ENCODE measurements at regions not wholly inside any gene's neighbourhood (a gene's known extent, or its start where the extent isn't known, plus 50 kb on each side); places are given as distances from the start of the nearest gene placed in this dataset.

- Histone ChIP-seq H3K4me1 (ENCODE audit: control insufficient read depth, insufficient read depth, low read length) (no peaks in the 10 kb centered on the region), H3K4me3 (ENCODE audit: low read length) (no peak overlapping the region), H3K27me3 (ENCODE audit: control insufficient read depth, insufficient read depth, low read length) (no peaks in the 10 kb centered on the region), H3K36me3 (ENCODE audit: control insufficient read depth, insufficient read depth, low read length) (no peaks in the 10 kb centered on the region), H3K9me3 (ENCODE audit: control insufficient read depth, low read depth, low read length) (no peaks in the 10 kb centered on the region), H3K27ac (ENCODE audit: low read length) (no peak overlapping the region)
- 80% methylated on average over 2 of the region's 3 CpGs for WGBS (ENCODE audit: insufficient coverage, low lambda C conversion rate)
- DNase-seq = no peak
Measured at GRCh38 chr1:172775606-172776005, 116.7 kb downstream of the FASLG start.

- H3K36me3 ChIP-seq (ENCODE audit: control insufficient read depth, insufficient read depth, low read length) = no peaks in the 10 kb centered on the region
- 88% methylated on average over 4 of the region's 6 CpGs for WGBS (ENCODE audit: insufficient coverage, low lambda C conversion rate)
- H3K4me1 ChIP-seq (ENCODE audit: control insufficient read depth, insufficient read depth, low read length) = no peaks in the 10 kb centered on the region
- H3K9me3 ChIP-seq (ENCODE audit: control insufficient read depth, low read depth, low read length) = no peaks in the 10 kb centered on the region
- H3K27ac ChIP-seq (ENCODE audit: low read length) = no peak overlapping the region
- H3K27me3 ChIP-seq (ENCODE audit: control insufficient read depth, insufficient read depth, low read length) = no peaks in the 10 kb centered on the region
- no peak for DNase-seq
- H3K4me3 ChIP-seq (ENCODE audit: low read length) = no peak overlapping the region
Measured at GRCh38 chr1:172776071-172776470, 117.2 kb downstream of the FASLG start.

- no peaks in the 10 kb centered on the region for H3K36me3 ChIP-seq (ENCODE audit: control insufficient read depth, insufficient read depth, low read length)
- WGBS (ENCODE audit: insufficient coverage, low lambda C conversion rate) = no CpG with 5 or more reads among the region's 3 CpGs
- H3K27me3 ChIP-seq (ENCODE audit: control insufficient read depth, insufficient read depth, low read length) = no peaks in the 10 kb centered on the region
- no peaks in the 10 kb centered on the region for H3K4me1 ChIP-seq (ENCODE audit: control insufficient read depth, insufficient read depth, low read length)
- no peak overlapping the region for H3K27ac ChIP-seq (ENCODE audit: low read length)
- no peaks in the 10 kb centered on the region for H3K9me3 ChIP-seq (ENCODE audit: control insufficient read depth, low read depth, low read length)
- H3K4me3 ChIP-seq (ENCODE audit: low read length) = no peak overlapping the region
- no peak for DNase-seq
Measured at GRCh38 chr1:172777767-172778166, 118.9 kb downstream of the FASLG start.

- Histone ChIP-seq H3K27ac (ENCODE audit: low read length) (no peak overlapping the region), H3K9me3 (ENCODE audit: control insufficient read depth, low read depth, low read length) (no peaks in the 10 kb centered on the region), H3K36me3 (ENCODE audit: control insufficient read depth, insufficient read depth, low read length) (no peaks in the 10 kb centered on the region), H3K27me3 (ENCODE audit: control insufficient read depth, insufficient read depth, low read length) (no peaks in the 10 kb centered on the region), H3K4me1 (ENCODE audit: control insufficient read depth, insufficient read depth, low read length) (no peaks in the 10 kb centered on the region), H3K4me3 (ENCODE audit: low read length) (no peak overlapping the region)
- peak; percentile 34 to 69 for DNase-seq
- WGBS (ENCODE audit: insufficient coverage, low lambda C conversion rate) = 40% methylated on average over 1 of the region's 7 CpGs
Measured at GRCh38 chr1:172778456-172779455, 119.9 kb downstream of the FASLG start.

- no peak overlapping the region for H3K27ac ChIP-seq (ENCODE audit: low read length)
Measured at GRCh38 chr1:172779491-172779890, 120.6 kb downstream of the FASLG start.

GRCh38 chr1:172781513-172782140, 122.7 kb downstream of the FASLG start:
- H3K36me3 ChIP-seq (ENCODE audit: control insufficient read depth, insufficient read depth, low read length) = no peaks in the 10 kb centered on the region
- H3K27ac ChIP-seq (ENCODE audit: low read length) = no peak overlapping the region
- no peak overlapping the region for H3K4me3 ChIP-seq (ENCODE audit: low read length)
- no peaks in the 10 kb centered on the region for H3K4me1 ChIP-seq (ENCODE audit: control insufficient read depth, insufficient read depth, low read length)
- no peaks in the 10 kb centered on the region for H3K9me3 ChIP-seq (ENCODE audit: control insufficient read depth, low read depth, low read length)
- H3K27me3 ChIP-seq (ENCODE audit: control insufficient read depth, insufficient read depth, low read length) = no peaks in the 10 kb centered on the region
- DNase-seq = no peak
- 100% methylated on average over 1 of the region's 4 CpGs for WGBS (ENCODE audit: insufficient coverage, low lambda C conversion rate)

More at GRCh38 chr1:172779491-172779890, 120.6 kb downstream of the FASLG start:
- DNase-seq = no peak
- no peaks in the 10 kb centered on the region for H3K4me1 ChIP-seq (ENCODE audit: control insufficient read depth, insufficient read depth, low read length)
- no peaks in the 10 kb centered on the region for H3K27me3 ChIP-seq (ENCODE audit: control insufficient read depth, insufficient read depth, low read length)
- no peaks in the 10 kb centered on the region for H3K36me3 ChIP-seq (ENCODE audit: control insufficient read depth, insufficient read depth, low read length)
- WGBS (ENCODE audit: insufficient coverage, low lambda C conversion rate) = no CpG with 5 or more reads among the region's 3 CpGs
- H3K9me3 ChIP-seq (ENCODE audit: control insufficient read depth, low read depth, low read length) = no peaks in the 10 kb centered on the region
- no peak overlapping the region for H3K4me3 ChIP-seq (ENCODE audit: low read length)

GRCh38 chr1:172789840-172790239, 130.9 kb downstream of the FASLG start:
- Histone ChIP-seq H3K9me3 (ENCODE audit: control insufficient read depth, low read depth, low read length) (no peaks in the 10 kb centered on the region), H3K4me3 (ENCODE audit: low read length) (no peak overlapping the region), H3K4me1 (ENCODE audit: control insufficient read depth, insufficient read depth, low read length) (no peaks in the 10 kb centered on the region), H3K36me3 (ENCODE audit: control insufficient read depth, insufficient read depth, low read length) (no peaks in the 10 kb centered on the region), H3K27me3 (ENCODE audit: control insufficient read depth, insufficient read depth, low read length) (peaks cover 3% of the 10 kb centered on the region), H3K27ac (ENCODE audit: low read length) (no peak overlapping the region)
- no peak for DNase-seq
- no CpG with 5 or more reads among the region's 2 CpGs for WGBS (ENCODE audit: insufficient coverage, low lambda C conversion rate)

- Histone ChIP-seq H3K9me3 (ENCODE audit: control insufficient read depth, low read depth, low read length) (no peaks in the 10 kb centered on the region), H3K27me3 (ENCODE audit: control insufficient read depth, insufficient read depth, low read length) (peaks cover 3% of the 10 kb centered on the region), H3K27ac (ENCODE audit: low read length) (no peak overlapping the region), H3K4me1 (ENCODE audit: control insufficient read depth, insufficient read depth, low read length) (no peaks in the 10 kb centered on the region), H3K4me3 (ENCODE audit: low read length) (no peak overlapping the region), H3K36me3 (ENCODE audit: control insufficient read depth, insufficient read depth, low read length) (no peaks in the 10 kb centered on the region)
- DNase-seq = no peak
- WGBS (ENCODE audit: insufficient coverage, low lambda C conversion rate) = 60% methylated on average over 1 of the region's 2 CpGs
Measured at GRCh38 chr1:172790245-172790644, 131.3 kb downstream of the FASLG start.

- Histone ChIP-seq H3K27ac (ENCODE audit: low read length) (no peak overlapping the region), H3K4me3 (ENCODE audit: low read length) (no peak overlapping the region), H3K9me3 (ENCODE audit: control insufficient read depth, low read depth, low read length) (no peaks in the 10 kb centered on the region), H3K4me1 (ENCODE audit: control insufficient read depth, insufficient read depth, low read length) (no peaks in the 10 kb centered on the region), H3K27me3 (ENCODE audit: control insufficient read depth, insufficient read depth, low read length) (peaks cover 3% of the 10 kb centered on the region), H3K36me3 (ENCODE audit: control insufficient read depth, insufficient read depth, low read length) (no peaks in the 10 kb centered on the region)
- DNase-seq = no peak
- WGBS (ENCODE audit: insufficient coverage, low lambda C conversion rate) = 90% methylated on average over 2 of the region's 3 CpGs
Measured at GRCh38 chr1:172793823-172794222, 134.9 kb downstream of the FASLG start.

GRCh38 chr1:172795741-172796140, 136.8 kb downstream of the FASLG start:
- peaks cover under 1% of the 10 kb centered on the region for H3K27me3 ChIP-seq (ENCODE audit: control insufficient read depth, insufficient read depth, low read length)
- H3K4me3 ChIP-seq (ENCODE audit: low read length) = no peak overlapping the region
- H3K9me3 ChIP-seq (ENCODE audit: control insufficient read depth, low read depth, low read length) = no peaks in the 10 kb centered on the region
- no peaks in the 10 kb centered on the region for H3K4me1 ChIP-seq (ENCODE audit: control insufficient read depth, insufficient read depth, low read length)
- 90% methylated on average over 2 of the region's 4 CpGs for WGBS (ENCODE audit: insufficient coverage, low lambda C conversion rate)
- no peak overlapping the region for H3K27ac ChIP-seq (ENCODE audit: low read length)
- DNase-seq = no peak
- no peaks in the 10 kb centered on the region for H3K36me3 ChIP-seq (ENCODE audit: control insufficient read depth, insufficient read depth, low read length)

Measured in large intestine (tissue), 3 donors.